RWPE2 (cell line): ENCODE measurements at regions not wholly inside any gene's neighbourhood (a gene's known extent, or its start where the extent isn't known, plus 50 kb on each side); places are given as distances from the start of the nearest gene placed in this dataset.

Source experiments
- ATAC-seq: fragments of 200-7000 bp; cut with Tn5 transposase; 3 replicates; pipeline ENCODE4 v1.9.1; 2021; ENCODE audit warnings: low read depth
- DNase-seq: peaks from one replicate; pipeline ENCODE4 v3.0.0-alpha.2; 2020; ENCODE audit warnings: low spot score
- H3K27ac ChIP-seq: fragments of 450-650 bp; 2 replicates; pipeline ENCODE4 v1.5.1; 2017; ENCODE audit warnings: mild to moderate bottlenecking; ENCODE audit not compliant: poor library complexity, severe bottlenecking
- H3K27me3 ChIP-seq: fragments of 250-450 bp; sonication (Bioruptor Pico); 2 replicates; pipeline ENCODE4 v1.5.1; 2021; ENCODE audit warnings: mild to moderate bottlenecking, moderate library complexity; ENCODE audit not compliant: insufficient read depth, poor library complexity, severe bottlenecking
- H3K36me3 ChIP-seq: fragments of 250-450 bp; sonication (Bioruptor Pico); 2 replicates; pipeline ENCODE4 v1.5.1; 2020; ENCODE audit warnings: low read depth, mild to moderate bottlenecking, moderate library complexity
- H3K4me1 ChIP-seq: fragments of 250-450 bp; sonication (Bioruptor Pico); 2 replicates; pipeline ENCODE4 v1.5.1; 2021; ENCODE audit warnings: mild to moderate bottlenecking, moderate library complexity; ENCODE audit not compliant: insufficient read depth, poor library complexity, severe bottlenecking
- H3K4me3 ChIP-seq: fragments of 250-450 bp; sonication (Bioruptor Pico); 2 replicates; pipeline ENCODE4 v1.5.1; 2021; ENCODE audit warnings: mild to moderate bottlenecking, moderate library complexity; ENCODE audit not compliant: severe bottlenecking
- H3K9me3 ChIP-seq: fragments of 250-450 bp; sonication (Bioruptor Pico); 2 replicates; pipeline ENCODE4 v1.5.1; 2021; ENCODE audit warnings: mild to moderate bottlenecking, moderate library complexity; ENCODE audit not compliant: severe bottlenecking
- CTCF ChIP-seq: fragments of 450-650 bp; IDR thresholded peaks from one replicate; pipeline ENCODE4 v1.5.1; 2017; ENCODE audit warnings: mild to moderate bottlenecking, moderate library complexity; ENCODE audit not compliant: poor library complexity, severe bottlenecking

- no peak for TF ChIP-seq CTCF
- no peak overlapping the region for H3K4me3 ChIP-seq
- H3K27me3 ChIP-seq: no peaks in the 10 kb centered on the region
- DNase-seq (no peak), ATAC-seq (no peak)
- no peaks in the 10 kb centered on the region for H3K9me3 ChIP-seq
- H3K4me1 ChIP-seq: no peaks in the 10 kb centered on the region
- no peak overlapping the region for H3K27ac ChIP-seq
- H3K36me3 ChIP-seq: no peaks in the 10 kb centered on the region
These were observed 168.4 kb upstream of the NCKAP5 start for GRCh38 chr2:133736674-133737073.

GRCh38 chr2:133737242-133737993 is 169.2 kb upstream of the NCKAP5 start:
- Histone ChIP-seq H3K4me3 (no peak overlapping the region), H3K27ac (no peak overlapping the region), H3K27me3 (no peaks in the 10 kb centered on the region), H3K36me3 (no peaks in the 10 kb centered on the region), H3K9me3 (no peaks in the 10 kb centered on the region), H3K4me1 (no peaks in the 10 kb centered on the region)
- DNase-seq (no peak), ATAC-seq (no peak)
- TF ChIP-seq CTCF: no peak

GRCh38 chr2:133739039-133739438 is 170.8 kb upstream of the NCKAP5 start:
- no peak for ATAC-seq
- H3K9me3 ChIP-seq: no peaks in the 10 kb centered on the region
- H3K36me3 ChIP-seq: no peaks in the 10 kb centered on the region
- no peak for DNase-seq
- H3K27me3 ChIP-seq: no peaks in the 10 kb centered on the region
- H3K4me3 ChIP-seq: no peak overlapping the region
- H3K4me1 ChIP-seq: no peaks in the 10 kb centered on the region
- H3K27ac ChIP-seq: no peak overlapping the region
- TF ChIP-seq CTCF: no peak

- TF ChIP-seq CTCF: no peak
- no peak for ATAC-seq
- H3K27me3 ChIP-seq: no peaks in the 10 kb centered on the region
- H3K4me1 ChIP-seq: no peaks in the 10 kb centered on the region
- H3K9me3 ChIP-seq: no peaks in the 10 kb centered on the region
- H3K36me3 ChIP-seq: no peaks in the 10 kb centered on the region
- H3K4me3 ChIP-seq: no peak overlapping the region
- no peak overlapping the region for H3K27ac ChIP-seq
- no peak for DNase-seq
These were observed 172.2 kb upstream of the NCKAP5 start for GRCh38 chr2:133740500-133740899.

GRCh38 chr2:133748007-133748700 is 179.9 kb upstream of the NCKAP5 start:
- no peaks in the 10 kb centered on the region for H3K4me1 ChIP-seq
- ATAC-seq (no peak), DNase-seq (no peak)
- H3K4me3 ChIP-seq: no peak overlapping the region
- no peaks in the 10 kb centered on the region for H3K9me3 ChIP-seq
- no peaks in the 10 kb centered on the region for H3K27me3 ChIP-seq
- H3K27ac ChIP-seq: no peak overlapping the region
- no peak for TF ChIP-seq CTCF
- H3K36me3 ChIP-seq: no peaks in the 10 kb centered on the region
